ENCODE measurements at regions not wholly inside any gene's neighbourhood (a gene's known extent, or its start where the extent isn't known, plus 50 kb on each side); places are given as distances from the start of the nearest gene placed in this dataset.

GRCh38 chr16:79312502-79312901 lies 288.0 kb downstream of the MAF start:
- no peak for TF ChIP-seq CTCF (IDR thresholded peaks at IDR 0.05; ENCODE audit: control extremely low read depth, extremely low read depth, low read depth, missing control alignments)
- DNase-seq (ENCODE audit: extremely low spot score), result no peak
- ChIA-PET POLR2A (no interaction called here), CTCF (no interaction called here)

- no peak for DNase-seq (ENCODE audit: extremely low spot score)
- ChIA-PET CTCF (no interaction called here), POLR2A (no interaction called here)
- TF ChIP-seq CTCF (IDR thresholded peaks at IDR 0.05; ENCODE audit: control extremely low read depth, extremely low read depth, low read depth, missing control alignments), result no peak
Observed at GRCh38 chr16:79310710-79311109, 289.8 kb downstream of the MAF start.

GRCh38 chr16:79309606-79310005 lies 290.9 kb downstream of the MAF start:
- no peak for DNase-seq (ENCODE audit: extremely low spot score)
- no peak for TF ChIP-seq CTCF (IDR thresholded peaks at IDR 0.05; ENCODE audit: control extremely low read depth, extremely low read depth, low read depth, missing control alignments)
- ChIA-PET CTCF (no interaction called here), POLR2A (no interaction called here)

- no peak for TF ChIP-seq CTCF (IDR thresholded peaks at IDR 0.05; ENCODE audit: control extremely low read depth, extremely low read depth, low read depth, missing control alignments)
- POLR2A ChIA-PET, result no interaction called here
- DNase-seq (ENCODE audit: extremely low spot score), result no peak
- CTCF ChIA-PET, result interaction anchor here (1.3 to 1.4 kb wide), 2 partner anchors 11 to 13 kb away, joined by 3 to 4 read pairs; no protein-coding TSS in a partner anchor
Observed at GRCh38 chr16:79307214-79307613, 293.3 kb downstream of the MAF start.

- POLR2A ChIA-PET, result no interaction called here
Observed at GRCh38 chr16:79305074-79305473, 295.5 kb downstream of the MAF start.

GRCh38 chr16:79303959-79304387 lies 296.6 kb downstream of the MAF start:
- POLR2A ChIA-PET, result no interaction called here
- DNase-seq (ENCODE audit: extremely low spot score), result no peak
- CTCF ChIA-PET, result interaction anchor here (1.0 kb wide), 1 partner anchor 10 kb away, joined by 3 read pairs; no protein-coding TSS in a partner anchor
- no peak for TF ChIP-seq CTCF (IDR thresholded peaks at IDR 0.05; ENCODE audit: control extremely low read depth, extremely low read depth, low read depth, missing control alignments)

More at GRCh38 chr16:79305074-79305473, 295.5 kb downstream of the MAF start:
- no peak for TF ChIP-seq CTCF (IDR thresholded peaks at IDR 0.05; ENCODE audit: control extremely low read depth, extremely low read depth, low read depth, missing control alignments)
- DNase-seq (ENCODE audit: extremely low spot score), result no peak
- CTCF ChIA-PET, result interaction anchor here (1.0 kb wide), 1 partner anchor 11 kb away, joined by 3 read pairs; no protein-coding TSS in a partner anchor

- CTCF ChIA-PET, result no interaction called here
- no peak for DNase-seq (ENCODE audit: extremely low spot score)
- POLR2A ChIA-PET, result interaction anchor here (0.5 kb wide), 1 partner anchor 1769 kb away, joined by 3 read pairs; no protein-coding TSS in a partner anchor
- TF ChIP-seq CTCF (IDR thresholded peaks at IDR 0.05; ENCODE audit: control extremely low read depth, extremely low read depth, low read depth, missing control alignments), result no peak
Observed at GRCh38 chr16:79303206-79303605, 297.3 kb downstream of the MAF start.
